HG03280 (cell line): ENCODE measurements at regions not wholly inside any gene's neighbourhood (a gene's known extent, or its start where the extent isn't known, plus 50 kb on each side); places are given as distances from the start of the nearest gene placed in this dataset.
"Not testable (repeated sequence)": the region's sequence is repeated elsewhere in the genome, so short reads cannot be mapped to it uniquely, and the experiment has no call there.

Experiments
- ATAC-seq: cut with Tn5 transposase; IDR thresholded peaks from one replicate; pipeline ENCODE4 v1.9.1; 2021; ENCODE audit warnings: mild to moderate bottlenecking, moderate library complexity; ENCODE audit not compliant: unreplicated experiment

DNA sequence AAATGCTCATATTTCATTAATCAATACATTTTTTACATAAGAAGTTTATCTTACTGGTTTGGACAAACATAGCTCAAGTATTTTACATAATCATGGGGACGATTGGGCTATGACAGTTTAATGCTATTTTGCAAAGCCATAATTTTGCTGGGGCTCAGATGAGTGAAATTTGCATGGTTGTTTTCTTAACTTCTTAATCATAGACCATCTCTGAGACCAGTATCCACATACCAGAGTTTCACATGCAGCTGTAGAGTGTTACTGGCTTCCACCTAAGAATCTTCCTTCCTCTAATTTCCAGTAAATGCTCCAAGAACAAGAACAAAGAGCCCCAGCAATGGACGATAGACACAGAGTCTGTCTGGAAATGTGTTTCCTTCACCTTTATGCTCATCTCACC is 303.0 kb upstream of the TMEM132C start:
- ATAC-seq, result no peak

GRCh38 chr12:127964717-127965116 is 302.3 kb upstream of the TMEM132C start:
- no peak for ATAC-seq

DNA sequence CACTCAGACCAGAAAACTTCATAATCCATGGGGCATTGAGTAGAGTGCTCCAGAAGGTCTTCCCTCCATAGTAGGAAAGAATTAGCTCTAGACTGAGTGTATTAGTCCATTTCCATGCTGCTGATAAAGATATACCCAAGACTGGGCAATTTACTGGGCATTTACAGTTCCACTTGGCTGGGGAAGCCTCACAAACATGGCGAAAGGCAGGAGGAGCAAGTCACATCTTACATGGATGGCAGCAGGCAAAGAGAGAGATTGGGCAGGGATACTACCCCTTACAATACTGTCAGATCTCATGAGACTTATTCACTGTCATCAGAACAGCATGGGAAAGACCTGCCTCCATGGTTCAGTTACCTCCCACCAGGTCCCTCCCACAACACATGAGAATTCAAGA is 300.6 kb upstream of the TMEM132C start:
- ATAC-seq, result no peak

DNA sequence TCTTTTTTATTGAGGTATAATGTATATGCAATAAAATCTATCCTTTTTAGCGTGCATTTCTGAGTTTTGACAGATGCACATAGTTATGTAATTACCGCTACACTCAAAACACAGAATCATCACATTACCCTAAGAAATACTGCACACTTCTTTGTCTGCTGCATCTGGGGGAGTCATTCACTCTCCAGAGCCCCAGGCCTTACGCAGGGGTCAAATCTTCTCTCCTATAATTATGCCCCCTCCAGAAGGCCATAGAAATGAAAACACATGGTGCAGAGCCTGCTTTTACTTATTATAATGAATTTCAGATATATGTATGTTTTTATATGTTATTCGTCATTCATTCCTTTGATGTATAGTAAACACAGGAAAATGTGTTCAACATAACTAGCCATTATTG is 296.5 kb upstream of the TMEM132C start:
- no peak for ATAC-seq

DNA sequence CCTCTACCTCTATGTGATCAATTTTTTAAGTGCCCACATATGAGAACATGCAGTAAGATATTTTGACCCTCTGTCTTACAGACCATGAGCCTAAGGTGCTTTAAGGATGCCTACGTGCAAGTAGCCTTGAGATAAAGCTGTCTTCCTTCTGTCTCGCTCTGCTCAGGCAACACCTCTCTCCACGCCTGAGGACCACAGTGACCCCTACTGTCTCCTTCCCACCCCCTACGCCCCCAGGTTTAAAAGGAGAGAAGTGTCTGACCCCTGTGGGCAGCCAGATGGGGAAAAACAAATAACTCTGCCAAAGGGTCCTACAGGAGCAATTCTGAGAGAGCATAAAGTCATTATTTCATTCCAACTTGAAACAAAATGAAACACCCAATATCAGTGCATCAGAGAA is 286.4 kb upstream of the TMEM132C start:
- no peak for ATAC-seq

DNA sequence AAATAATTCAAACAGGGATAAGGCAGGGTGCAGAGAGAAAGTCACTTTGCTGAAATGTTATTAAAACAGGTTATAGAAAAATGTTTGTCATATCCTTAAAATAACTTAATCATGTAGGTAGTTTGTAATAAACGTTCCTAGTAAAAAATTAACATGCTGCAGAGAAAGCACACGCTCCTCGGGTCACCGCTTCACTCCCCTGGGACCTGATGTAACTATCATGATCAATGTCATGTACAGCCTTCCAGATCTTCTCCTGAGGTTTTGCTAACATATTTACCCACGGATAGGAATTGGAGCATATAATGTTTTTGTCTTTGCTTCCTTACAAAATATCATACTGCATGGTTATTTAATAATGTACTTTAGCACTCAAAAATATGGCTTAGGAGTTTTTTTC is 285.1 kb upstream of the TMEM132C start:
- no peak for ATAC-seq

DNA sequence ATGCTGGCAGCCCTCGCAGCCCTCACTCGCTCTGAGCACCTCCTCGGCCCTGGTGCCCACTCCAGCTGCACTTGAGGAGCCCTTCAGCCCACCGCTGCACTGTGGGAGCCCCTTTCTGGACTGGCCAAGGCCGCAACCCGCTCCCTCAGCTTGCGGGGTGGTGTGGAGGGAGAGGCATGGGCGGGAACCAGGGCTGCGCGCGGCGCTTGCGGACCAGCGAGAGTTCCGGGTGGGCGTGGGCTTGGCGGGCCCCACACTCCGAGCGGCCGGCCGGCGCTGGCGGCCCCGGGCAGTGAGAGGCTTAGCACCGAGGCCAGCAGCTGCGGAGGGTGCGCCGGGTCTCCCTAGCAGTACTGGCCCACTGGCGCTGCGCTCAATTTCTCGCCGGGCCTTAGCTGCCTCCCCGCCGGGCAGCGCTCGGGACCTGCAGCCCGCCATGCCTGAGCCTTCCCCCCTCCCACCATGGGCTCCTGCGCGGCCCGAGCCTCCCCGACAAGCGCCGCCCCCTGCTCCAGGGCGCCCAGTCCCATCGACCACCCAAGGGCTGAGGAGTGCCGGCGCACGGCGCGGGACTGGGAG is 283.7 kb upstream of the TMEM132C start:
- not testable (repeated sequence) for ATAC-seq

- ATAC-seq, result no peak
These were observed 282.4 kb upstream of the TMEM132C start for GRCh38 chr12:127984386-127985055.

- ATAC-seq, result no peak
These were observed 279.6 kb upstream of the TMEM132C start for GRCh38 chr12:127987199-127987901.

DNA sequence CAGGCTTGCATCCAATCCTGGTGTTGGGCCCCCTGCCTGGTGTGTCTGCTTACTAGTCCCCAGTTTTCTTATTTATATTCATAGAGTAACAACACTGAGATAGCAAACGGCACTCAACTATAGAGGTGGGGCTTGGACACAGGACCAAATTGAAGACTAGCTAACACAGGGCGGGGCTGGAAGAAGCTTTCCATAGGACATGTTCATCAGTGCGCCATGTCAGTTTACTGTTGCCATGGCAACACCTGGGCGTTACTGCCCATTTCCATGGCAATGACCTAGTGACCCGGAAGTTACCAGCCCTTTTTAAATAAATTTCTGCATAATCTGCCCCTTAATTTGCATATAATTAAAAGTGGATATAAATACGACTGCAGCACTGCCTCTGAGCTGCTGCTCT is 275.5 kb upstream of the TMEM132C start:
- no peak for ATAC-seq

DNA sequence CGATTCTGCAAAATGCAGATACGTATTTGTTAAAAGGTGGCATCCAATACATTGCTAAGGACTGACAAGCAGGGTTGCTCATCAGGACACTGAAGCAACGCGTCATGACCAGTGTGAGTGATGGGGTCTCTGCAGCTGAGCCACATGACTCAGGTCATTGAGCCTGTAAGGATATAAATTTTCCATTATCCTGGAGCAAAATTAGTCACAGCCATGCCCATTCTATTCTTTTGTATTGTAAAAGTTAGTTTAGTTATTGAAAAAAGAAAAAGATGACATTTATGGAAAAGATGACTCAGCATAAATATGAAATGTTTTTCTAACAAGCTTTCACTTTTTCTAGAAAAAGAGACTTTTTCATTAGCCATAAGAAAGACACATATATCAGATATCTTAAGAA is 268.0 kb upstream of the TMEM132C start:
- ATAC-seq, result no peak

DNA sequence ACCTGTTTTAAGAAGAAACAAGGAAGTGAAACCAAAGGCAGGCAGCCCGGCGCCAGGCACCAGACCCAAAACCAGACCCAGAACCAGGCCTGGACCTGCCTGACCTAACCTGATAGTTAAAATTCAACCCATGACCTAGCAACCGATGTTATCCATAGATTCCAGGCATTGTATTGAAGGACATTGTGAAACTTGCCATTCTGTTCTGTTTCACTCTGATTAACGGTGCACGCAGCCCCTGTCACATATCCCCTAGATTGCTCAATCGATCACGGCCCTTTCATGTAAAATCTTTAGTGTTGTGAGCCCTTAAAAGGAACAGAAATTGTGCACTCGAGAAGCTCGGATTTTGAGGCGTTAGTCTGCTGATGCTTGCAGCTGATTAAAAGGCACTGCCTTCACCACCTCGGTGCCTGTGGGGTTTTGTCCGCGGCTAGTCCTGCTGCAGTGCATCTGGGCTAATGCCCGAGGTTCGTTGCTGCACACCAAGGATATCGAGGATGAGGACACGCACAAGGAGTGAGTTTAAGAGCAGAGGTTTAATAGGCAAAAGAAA is 262.5 kb upstream of the TMEM132C start:
- no peak for ATAC-seq

GRCh38 chr12:128007250-128007649 is 259.7 kb upstream of the TMEM132C start:
- ATAC-seq, result no peak

- no peak for ATAC-seq
These were observed 258.6 kb upstream of the TMEM132C start for GRCh38 chr12:128008341-128008740.

DNA sequence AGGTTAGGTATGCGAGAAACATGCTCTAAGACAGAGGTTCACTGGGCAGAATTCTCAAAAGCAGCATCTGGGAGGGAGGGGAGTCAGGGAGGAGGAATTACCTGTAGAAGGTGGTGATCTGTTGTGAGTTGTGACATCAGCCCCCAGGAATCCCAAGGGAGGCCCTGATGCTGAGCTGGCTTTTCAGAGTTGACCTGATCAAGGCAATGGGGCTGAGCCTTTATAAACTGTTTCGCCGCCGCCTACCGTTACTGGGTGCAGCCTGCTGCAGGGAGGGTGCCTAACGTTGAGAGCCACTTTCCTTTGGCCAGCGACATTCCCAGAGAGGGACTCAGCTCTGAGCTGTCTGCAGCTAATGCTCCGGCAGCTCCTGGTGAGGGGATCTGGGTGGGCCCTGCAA is 257.9 kb upstream of the TMEM132C start:
- ATAC-seq, result no peak

DNA sequence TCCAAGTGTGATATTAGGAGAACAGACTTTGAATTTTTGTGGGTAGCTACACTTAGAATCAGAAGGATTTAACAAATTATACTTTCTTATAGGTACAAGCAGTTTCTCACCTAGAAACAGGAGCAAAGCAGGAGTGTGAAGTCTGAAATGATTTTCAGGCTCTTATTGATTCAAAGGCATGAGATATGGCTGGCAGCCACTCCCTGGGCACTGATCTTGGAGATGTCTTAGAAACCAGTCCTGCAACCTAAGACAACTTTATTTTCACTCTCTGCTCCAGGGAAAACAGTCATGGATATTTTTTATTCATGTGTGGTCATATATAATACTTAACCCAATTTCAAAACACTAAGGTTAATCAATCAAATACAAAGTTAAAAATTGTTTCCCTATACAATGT is 254.9 kb upstream of the TMEM132C start:
- ATAC-seq, result no peak

DNA sequence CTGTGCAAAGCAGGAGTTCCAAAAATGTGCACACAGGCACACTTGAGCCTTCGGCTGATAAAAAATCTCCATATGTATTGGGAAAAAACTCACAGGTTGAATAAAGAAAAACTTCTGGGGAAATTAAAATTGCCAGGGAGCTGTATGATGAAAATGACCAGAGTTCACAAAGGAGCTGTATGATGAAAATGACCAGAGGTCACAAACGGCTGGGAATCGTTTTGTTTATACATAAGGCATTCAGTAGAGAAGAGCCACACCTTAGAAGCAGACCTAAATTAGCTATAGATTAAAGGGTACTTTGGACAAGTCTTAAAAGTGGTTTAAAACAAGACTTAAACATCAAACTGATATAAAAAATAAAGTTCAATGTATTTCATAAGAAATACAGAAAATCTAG is 251.7 kb upstream of the TMEM132C start:
- ATAC-seq, result no peak

DNA sequence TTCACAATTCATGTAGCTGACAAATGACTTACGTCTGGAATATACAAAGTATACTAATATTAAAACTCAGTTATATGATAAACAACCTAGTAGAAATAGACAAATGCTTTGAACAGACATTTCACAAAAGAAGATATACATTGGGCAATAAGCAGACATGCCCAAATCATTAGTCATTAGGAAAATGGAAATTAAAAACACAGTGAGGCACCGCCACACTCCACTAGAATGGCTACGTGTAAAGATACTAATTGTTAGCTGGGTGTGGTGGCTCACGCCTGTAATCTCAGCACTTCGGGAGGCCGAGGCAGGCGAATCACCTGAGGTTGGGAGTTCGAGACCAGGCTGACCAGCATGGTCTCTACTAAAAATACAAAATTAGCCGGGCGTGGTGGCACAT is 248.9 kb upstream of the TMEM132C start:
- ATAC-seq, result no peak

GRCh38 chr12:128019996-128020544 is 246.9 kb upstream of the TMEM132C start:
- ATAC-seq, result no peak

DNA sequence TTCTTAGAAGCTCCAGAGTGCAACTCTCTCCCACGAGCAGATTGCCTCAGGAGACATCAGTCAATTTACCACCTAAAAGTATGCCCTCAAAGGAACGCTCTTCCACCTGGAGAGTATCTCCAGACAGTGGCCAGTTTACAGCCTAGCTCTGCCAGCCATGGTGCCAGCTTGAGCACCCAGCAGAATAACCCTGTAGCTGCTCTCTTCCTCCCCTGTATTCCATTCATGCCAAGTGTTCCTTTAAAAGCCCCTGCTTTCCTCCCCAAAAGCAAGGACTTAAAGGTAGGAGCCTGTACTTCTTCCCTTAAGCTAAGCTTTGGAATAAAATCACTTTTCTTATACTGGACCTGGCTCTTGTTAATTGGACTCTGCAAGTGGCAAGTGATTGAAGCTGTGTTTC is 245.4 kb upstream of the TMEM132C start:
- no peak for ATAC-seq

DNA sequence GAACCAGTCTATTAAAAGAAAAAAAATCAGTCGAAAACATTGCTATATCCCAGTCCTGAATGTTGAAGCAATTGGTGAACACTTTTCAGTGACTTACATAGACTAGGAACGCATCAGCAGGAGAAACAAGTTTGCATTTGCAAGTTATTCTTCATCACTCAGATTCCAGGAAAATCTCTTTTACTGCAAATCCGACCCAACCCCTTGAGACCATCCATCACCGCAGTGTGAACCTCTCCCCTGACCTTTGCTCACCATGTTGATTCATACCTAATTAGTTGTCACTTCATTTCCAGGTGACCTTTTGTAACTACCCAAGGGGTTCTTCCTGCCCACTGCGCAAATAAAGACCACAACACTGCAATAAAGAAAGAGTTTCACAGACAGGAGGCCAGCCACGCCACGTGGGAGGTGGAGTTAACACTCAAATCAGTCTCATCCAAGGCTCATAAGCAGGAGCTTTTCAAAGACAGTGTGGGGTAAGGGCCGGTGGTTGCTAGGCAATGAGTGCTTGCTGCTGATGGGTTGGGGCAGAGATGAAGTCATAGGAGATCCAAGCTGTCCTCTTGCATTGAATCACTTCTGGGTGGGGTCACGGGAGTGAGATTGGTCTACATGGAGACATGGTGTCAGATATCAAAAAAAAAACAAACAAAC is 241.3 kb upstream of the TMEM132C start:
- no peak for ATAC-seq
